Loucy (cell line): ENCODE measurements at regions not wholly inside any gene's neighbourhood (a gene's known extent, or its start where the extent isn't known, plus 50 kb on each side); places are given as distances from the start of the nearest gene placed in this dataset.

ENCODE experiments used
- H2AFZ ChIP-seq: fragments of 200-600 bp; sonication (generic); 2 replicates; pipeline ENCODE4 v1.6.0; 2016; ENCODE audit warnings: antibody characterized with exemption, mild to moderate bottlenecking, low read length, moderate library complexity
- H3F3A ChIP-seq: fragments of 200-600 bp; 2 replicates; pipeline ENCODE4 v1.6.0; 2016; ENCODE audit warnings: antibody characterized with exemption, low read depth, mild to moderate bottlenecking
- H3K27me3 ChIP-seq: fragments of 200-600 bp; sonication (generic); 2 replicates; pipeline ENCODE4 v1.6.1; 2014; ENCODE audit warnings: low read length, mild to moderate bottlenecking; ENCODE audit not compliant: insufficient read depth, poor library complexity, severe bottlenecking
- H3K36me3 ChIP-seq: fragments of 200-600 bp; sonication (generic); 2 replicates; pipeline ENCODE4 v1.6.1; 2016; ENCODE audit warnings: low read length; ENCODE audit not compliant: insufficient read depth
- H3K4me1 ChIP-seq: fragments of 200-600 bp; sonication (generic); 2 replicates; pipeline ENCODE4 v1.5.1; 2014; ENCODE audit warnings: low read length, mild to moderate bottlenecking; ENCODE audit not compliant: insufficient read depth, poor library complexity, severe bottlenecking
- H3K4me2 ChIP-seq: fragments of 200-600 bp; sonication (generic); 2 replicates; pipeline ENCODE4 v1.6.0; 2014; ENCODE audit warnings: antibody characterized with exemption, low read length, low read depth, mild to moderate bottlenecking; ENCODE audit not compliant: poor library complexity, severe bottlenecking
- H3K4me3 ChIP-seq: fragments of 200-600 bp; sonication (generic); 2 replicates; pipeline ENCODE4 v1.5.1; 2014; ENCODE audit warnings: low read length, mild to moderate bottlenecking, mixed read lengths; ENCODE audit not compliant: poor library complexity, severe bottlenecking
- H3K79me2 ChIP-seq: fragments of 200-600 bp; sonication (generic); 2 replicates; pipeline ENCODE4 v1.6.1; 2014; ENCODE audit warnings: low read length; ENCODE audit not compliant: insufficient read depth
- H3K9ac ChIP-seq: fragments of 200-600 bp; sonication (generic); 2 replicates; pipeline ENCODE4 v1.6.0; 2014; ENCODE audit warnings: mild to moderate bottlenecking, low read depth, low read length, moderate library complexity; ENCODE audit not compliant: poor library complexity, severe bottlenecking
- H3K9me2 ChIP-seq: fragments of 200-600 bp; sonication (generic); replicated peaks from 2 replicates; pipeline ENCODE4 v1.6.1; 2016; ENCODE audit warnings: low read depth, low read length, mixed read lengths
- H3K9me3 ChIP-seq: fragments of 200-600 bp; sonication (generic); 2 replicates; pipeline ENCODE4 v1.6.1; 2014; ENCODE audit warnings: mild to moderate bottlenecking, antibody characterized with exemption, low read length, low read depth; ENCODE audit not compliant: insufficient read depth
- H4K20me1 ChIP-seq: fragments of 200-600 bp; sonication (generic); 2 replicates; pipeline ENCODE4 v1.6.0; 2014; ENCODE audit warnings: antibody characterized with exemption, low read length, mild to moderate bottlenecking; ENCODE audit not compliant: insufficient read depth, poor library complexity, severe bottlenecking
- CTCF ChIP-seq: fragments of 200-600 bp; sonication (generic); conservative IDR thresholded peaks from 2 replicates; pipeline ENCODE4 v1.5.1; 2014; ENCODE audit warnings: mild to moderate bottlenecking, antibody characterized with exemption, low read length
- EZH2phosphoT487 ChIP-seq: fragments of 200-600 bp; IDR thresholded peaks from 2 replicates; pipeline ENCODE4 v1.6.1; 2018; ENCODE audit warnings: antibody characterized with exemption, mild to moderate bottlenecking, moderate library complexity, borderline replicate concordance

- Histone ChIP-seq H4K20me1 (no peaks in the 10 kb centered on the region), H3K27me3 (no peaks in the 10 kb centered on the region)
Measured at GRCh38 chr18:61096226-61096625, 237.0 kb upstream of the CDH20 start.

GRCh38 chr18:61107113-61107512 is 226.1 kb upstream of the CDH20 start:
- H3K79me2 ChIP-seq, result no peaks in the 10 kb centered on the region
- H3K27me3 ChIP-seq, result no peaks in the 10 kb centered on the region
- no peak overlapping the region for H2AFZ ChIP-seq
- no peaks in the 10 kb centered on the region for H3K36me3 ChIP-seq
- no peaks in the 10 kb centered on the region for H3K4me1 ChIP-seq
- H3K9ac ChIP-seq, result no peak overlapping the region
- no peaks in the 10 kb centered on the region for H4K20me1 ChIP-seq
- no peaks in the 10 kb centered on the region for H3K9me3 ChIP-seq
- no peaks in the 10 kb centered on the region for H3F3A ChIP-seq
- TF ChIP-seq EZH2phosphoT487, result no peak
- no peak for TF ChIP-seq CTCF
- H3K4me2 ChIP-seq, result no peak overlapping the region
- no peaks in the 10 kb centered on the region for H3K9me2 ChIP-seq
- no peak overlapping the region for H3K4me3 ChIP-seq

More at GRCh38 chr18:61096226-61096625, 237.0 kb upstream of the CDH20 start:
- no peak overlapping the region for H3K9ac ChIP-seq
- no peaks in the 10 kb centered on the region for H3K9me3 ChIP-seq
- H3K36me3 ChIP-seq, result no peaks in the 10 kb centered on the region
- TF ChIP-seq EZH2phosphoT487, result no peak
- no peak for TF ChIP-seq CTCF
- no peak overlapping the region for H2AFZ ChIP-seq
- no peak overlapping the region for H3K4me3 ChIP-seq
- no peaks in the 10 kb centered on the region for H3K4me1 ChIP-seq
- H3K4me2 ChIP-seq, result no peak overlapping the region
- H3F3A ChIP-seq, result no peaks in the 10 kb centered on the region
- H3K79me2 ChIP-seq, result no peaks in the 10 kb centered on the region
- no peaks in the 10 kb centered on the region for H3K9me2 ChIP-seq

- no peaks in the 10 kb centered on the region for H3F3A ChIP-seq
- H3K9me3 ChIP-seq, result no peaks in the 10 kb centered on the region
- H3K9ac ChIP-seq, result no peak overlapping the region
- H3K4me1 ChIP-seq, result no peaks in the 10 kb centered on the region
- no peaks in the 10 kb centered on the region for H3K27me3 ChIP-seq
- H3K4me3 ChIP-seq, result no peak overlapping the region
- no peak overlapping the region for H2AFZ ChIP-seq
- no peaks in the 10 kb centered on the region for H3K79me2 ChIP-seq
- no peaks in the 10 kb centered on the region for H3K9me2 ChIP-seq
- no peaks in the 10 kb centered on the region for H4K20me1 ChIP-seq
- no peak for TF ChIP-seq EZH2phosphoT487
- no peak for TF ChIP-seq CTCF
- no peaks in the 10 kb centered on the region for H3K36me3 ChIP-seq
- no peak overlapping the region for H3K4me2 ChIP-seq
Measured at GRCh38 chr18:61108706-61109105, 224.5 kb upstream of the CDH20 start.
